ENCODE measurements at regions not wholly inside any gene's neighbourhood (a gene's known extent, or its start where the extent isn't known, plus 50 kb on each side); places are given as distances from the start of the nearest gene placed in this dataset.
"Not testable (repeated sequence)": the region's sequence is repeated elsewhere in the genome, so short reads cannot be mapped to it uniquely, and the experiment has no call there.

GRCh38 chr14:86766469-86766868 is 1226.5 kb downstream of the GALC start:
- Mint-ChIP-seq H3K4me1 (ENCODE audit: low read depth, unreplicated experiment) (peaks cover 3% of the 10 kb centered on the region), H3K4me3 (ENCODE audit: unreplicated experiment) (no peak overlapping the region), H3K36me3 (ENCODE audit: low read depth, unreplicated experiment) (no peaks in the 10 kb centered on the region), H3K27me3 (ENCODE audit: low read depth, unreplicated experiment) (no peaks in the 10 kb centered on the region), H3K27ac (ENCODE audit: unreplicated experiment) (peak overlapping the region; percentile 21), H3K9me3 (ENCODE audit: unreplicated experiment) (no peaks in the 10 kb centered on the region)
- no peaks in the 10 kb centered on the region for H4K20me1 ChIP-seq (ENCODE audit: insufficient read depth, low read length)
- H3K79me2 ChIP-seq (ENCODE audit: insufficient read depth, low read length) = no peaks in the 10 kb centered on the region
- H3K36me3 ChIP-seq (ENCODE audit: insufficient read depth, low read length) = no peaks in the 10 kb centered on the region
- no peaks in the 10 kb centered on the region for H3K9me3 ChIP-seq (ENCODE audit: insufficient read depth, low read depth, low read length)
- no peak overlapping the region for H2AFZ ChIP-seq (ENCODE audit: low read depth, low read length)
- TF ChIP-seq CTCF (IDR thresholded peaks at IDR 0.05; ENCODE audit: insufficient read depth, low read depth, low read length) = no peak
- TF ChIP-seq EZH2 (IDR thresholded peaks at IDR 0.05; ENCODE audit: insufficient read depth, low read length) = no peak
- H3K27me3 ChIP-seq (ENCODE audit: insufficient read depth, low read length) = no peaks in the 10 kb centered on the region
- H3K4me1 ChIP-seq (ENCODE audit: insufficient read depth, low read length) = no peaks in the 10 kb centered on the region
- no peak overlapping the region for H3K27ac ChIP-seq (ENCODE audit: low read depth, low read length)
- H3K9ac ChIP-seq (ENCODE audit: low read length) = no peak overlapping the region
- no peak overlapping the region for H3K4me3 ChIP-seq (ENCODE audit: insufficient read depth, low read depth, low read length)
- FAIRE-seq (no peak), DNase-seq (ENCODE audit: low read depth) (no peak)
- H3K4me2 ChIP-seq (ENCODE audit: low read length) = no peak overlapping the region

- Mint-ChIP-seq H3K4me3 (ENCODE audit: unreplicated experiment) (no peak overlapping the region), H3K27me3 (ENCODE audit: low read depth, unreplicated experiment) (no peaks in the 10 kb centered on the region), H3K9me3 (ENCODE audit: unreplicated experiment) (no peaks in the 10 kb centered on the region), H3K4me1 (ENCODE audit: low read depth, unreplicated experiment) (peaks cover 2% of the 10 kb centered on the region), H3K27ac (ENCODE audit: unreplicated experiment) (no peak overlapping the region), H3K36me3 (ENCODE audit: low read depth, unreplicated experiment) (no peaks in the 10 kb centered on the region)
- Histone ChIP-seq H3K4me1 (ENCODE audit: insufficient read depth, low read length) (no peaks in the 10 kb centered on the region), H4K20me1 (ENCODE audit: insufficient read depth, low read length) (no peaks in the 10 kb centered on the region), H3K4me2 (ENCODE audit: low read length) (no peak overlapping the region), H3K79me2 (ENCODE audit: insufficient read depth, low read length) (no peaks in the 10 kb centered on the region), H3K9ac (ENCODE audit: low read length) (no peak overlapping the region), H3K27me3 (ENCODE audit: insufficient read depth, low read length) (no peaks in the 10 kb centered on the region), H2AFZ (ENCODE audit: low read depth, low read length) (no peak overlapping the region), H3K9me3 (ENCODE audit: insufficient read depth, low read depth, low read length) (no peaks in the 10 kb centered on the region), H3K27ac (ENCODE audit: low read depth, low read length) (no peak overlapping the region), H3K36me3 (ENCODE audit: insufficient read depth, low read length) (no peaks in the 10 kb centered on the region), H3K4me3 (ENCODE audit: insufficient read depth, low read depth, low read length) (no peak overlapping the region)
- FAIRE-seq (no peak), DNase-seq (ENCODE audit: low read depth) (no peak)
- TF ChIP-seq EZH2 (IDR thresholded peaks at IDR 0.05; ENCODE audit: insufficient read depth, low read length) (no peak), CTCF (IDR thresholded peaks at IDR 0.05; ENCODE audit: insufficient read depth, low read depth, low read length) (no peak)
Observed at GRCh38 chr14:86761611-86762010, 1231.4 kb downstream of the GALC start.

GRCh38 chr14:86756521-86757190 is 1226.7 kb downstream of the FLRT2 start:
- Mint-ChIP-seq H3K36me3 (ENCODE audit: low read depth, unreplicated experiment) (no peaks in the 10 kb centered on the region), H3K27me3 (ENCODE audit: low read depth, unreplicated experiment) (no peaks in the 10 kb centered on the region), H3K4me1 (ENCODE audit: low read depth, unreplicated experiment) (no peaks in the 10 kb centered on the region), H3K4me3 (ENCODE audit: unreplicated experiment) (no peak overlapping the region), H3K9me3 (ENCODE audit: unreplicated experiment) (peaks cover 11% of the 10 kb centered on the region), H3K27ac (ENCODE audit: unreplicated experiment) (no peak overlapping the region)
- Histone ChIP-seq H3K27me3 (ENCODE audit: insufficient read depth, low read length) (no peaks in the 10 kb centered on the region), H3K27ac (ENCODE audit: low read depth, low read length) (no peak overlapping the region), H3K9me3 (ENCODE audit: insufficient read depth, low read depth, low read length) (peaks cover 6% of the 10 kb centered on the region), H3K36me3 (ENCODE audit: insufficient read depth, low read length) (no peaks in the 10 kb centered on the region), H3K4me2 (ENCODE audit: low read length) (no peak overlapping the region), H2AFZ (ENCODE audit: low read depth, low read length) (no peak overlapping the region), H3K79me2 (ENCODE audit: insufficient read depth, low read length) (no peaks in the 10 kb centered on the region), H4K20me1 (ENCODE audit: insufficient read depth, low read length) (no peaks in the 10 kb centered on the region), H3K9ac (ENCODE audit: low read length) (no peak overlapping the region), H3K4me1 (ENCODE audit: insufficient read depth, low read length) (no peaks in the 10 kb centered on the region), H3K4me3 (ENCODE audit: insufficient read depth, low read depth, low read length) (no peak overlapping the region)
- DNase-seq (ENCODE audit: low read depth) (no peak), FAIRE-seq (no peak)
- TF ChIP-seq CTCF (IDR thresholded peaks at IDR 0.05; ENCODE audit: insufficient read depth, low read depth, low read length) (no peak), EZH2 (IDR thresholded peaks at IDR 0.05; ENCODE audit: insufficient read depth, low read length) (no peak)

- not testable (repeated sequence) for H3K36me3 Mint-ChIP-seq (ENCODE audit: low read depth, unreplicated experiment); H3K36me3 ChIP-seq (ENCODE audit: insufficient read depth, low read length); H3K79me2 ChIP-seq (ENCODE audit: insufficient read depth, low read length); H3K4me2 ChIP-seq (ENCODE audit: low read length); H3K27me3 Mint-ChIP-seq (ENCODE audit: low read depth, unreplicated experiment); H3K27ac ChIP-seq (ENCODE audit: low read depth, low read length); H3K4me1 ChIP-seq (ENCODE audit: insufficient read depth, low read length); H4K20me1 ChIP-seq (ENCODE audit: insufficient read depth, low read length); H3K4me3 ChIP-seq (ENCODE audit: insufficient read depth, low read depth, low read length); H2AFZ ChIP-seq (ENCODE audit: low read depth, low read length); H3K27me3 ChIP-seq (ENCODE audit: insufficient read depth, low read length); H3K27ac Mint-ChIP-seq (ENCODE audit: unreplicated experiment); H3K4me1 Mint-ChIP-seq (ENCODE audit: low read depth, unreplicated experiment); H3K9ac ChIP-seq (ENCODE audit: low read length); H3K4me3 Mint-ChIP-seq (ENCODE audit: unreplicated experiment); DNase-seq (ENCODE audit: low read depth); FAIRE-seq; H3K9me3 ChIP-seq (ENCODE audit: insufficient read depth, low read depth, low read length)
- peaks cover 26% of the 10 kb centered on the region for H3K9me3 Mint-ChIP-seq (ENCODE audit: unreplicated experiment)
Observed at GRCh38 chr14:86750488-86750887, 1220.5 kb downstream of the FLRT2 start.
